ENCODE measurements at regions not wholly inside any gene's neighbourhood (a gene's known extent, or its start where the extent isn't known, plus 50 kb on each side); places are given as distances from the start of the nearest gene placed in this dataset.

- DNase-seq (ENCODE audit: low read depth in 2 of 2) = no peak
Measured at GRCh38 chr10:78828647-78829539, 239.9 kb upstream of the ZMIZ1 start.

- no peak for DNase-seq (ENCODE audit: low read depth in 2 of 2)
Measured at GRCh38 chr10:78829565-78829964, 239.2 kb upstream of the ZMIZ1 start.

GRCh38 chr10:78830062-78830975, 238.4 kb upstream of the ZMIZ1 start:
- no peak for DNase-seq (ENCODE audit: low read depth in 2 of 2)

- no peak for DNase-seq (ENCODE audit: low read depth in 2 of 2)
Measured at GRCh38 chr10:78830976-78831375, 237.8 kb upstream of the ZMIZ1 start.

GRCh38 chr10:78831461-78831860, 237.3 kb upstream of the ZMIZ1 start:
- DNase-seq (ENCODE audit: low read depth in 2 of 2) = no peak

- DNase-seq (ENCODE audit: low read depth in 2 of 2) = no peak
Measured at GRCh38 chr10:78832281-78832680, 236.5 kb upstream of the ZMIZ1 start.

- no peak for DNase-seq (ENCODE audit: low read depth in 2 of 2)
Measured at GRCh38 chr10:78838141-78838657, 230.6 kb upstream of the ZMIZ1 start.

- no peak for DNase-seq (ENCODE audit: low read depth in 2 of 2)
Measured at GRCh38 chr10:78843495-78843894, 225.3 kb upstream of the ZMIZ1 start.

GRCh38 chr10:78844960-78845607, 223.7 kb upstream of the ZMIZ1 start:
- no peak for DNase-seq (ENCODE audit: low read depth in 2 of 2)

- DNase-seq (ENCODE audit: low read depth in 2 of 2) = no peak
Measured at GRCh38 chr10:78846071-78846470, 222.7 kb upstream of the ZMIZ1 start.

- no peak for DNase-seq (ENCODE audit: low read depth in 2 of 2)
Measured at GRCh38 chr10:78846760-78847159, 222.0 kb upstream of the ZMIZ1 start.

GRCh38 chr10:78847485-78847884, 221.3 kb upstream of the ZMIZ1 start:
- no peak for DNase-seq (ENCODE audit: low read depth in 2 of 2)

- DNase-seq (ENCODE audit: low read depth in 2 of 2) = no peak
Measured at GRCh38 chr10:78849115-78849514, 219.7 kb upstream of the ZMIZ1 start.

GRCh38 chr10:78849731-78850130, 219.0 kb upstream of the ZMIZ1 start:
- DNase-seq (ENCODE audit: low read depth in 2 of 2) = no peak

GRCh38 chr10:78850644-78851435, 217.9 kb upstream of the ZMIZ1 start:
- no peak for DNase-seq (ENCODE audit: low read depth in 2 of 2)

- no peak for DNase-seq (ENCODE audit: low read depth in 2 of 2)
Measured at GRCh38 chr10:78851647-78852046, 217.1 kb upstream of the ZMIZ1 start.

GRCh38 chr10:78852466-78853240, 216.1 kb upstream of the ZMIZ1 start:
- DNase-seq (ENCODE audit: low read depth in 2 of 2) = no peak

- DNase-seq (ENCODE audit: low read depth in 2 of 2) = no peak
Measured at GRCh38 chr10:78853864-78854263, 214.9 kb upstream of the ZMIZ1 start.

GRCh38 chr10:78856421-78856820, 212.3 kb upstream of the ZMIZ1 start:
- DNase-seq (ENCODE audit: low read depth in 2 of 2) = no peak

- no peak for DNase-seq (ENCODE audit: low read depth in 2 of 2)
Measured at GRCh38 chr10:78857193-78857592, 211.6 kb upstream of the ZMIZ1 start.

All from stimulated activated CD4-positive, alpha-beta T cell treated with anti-CD3 and anti-CD28 coated beads, Interleukin-4, amount 100 ng/mL, for 48 hours (primary cell).